Fibroblast of mammary gland (primary cell): ENCODE measurements at regions not wholly inside any gene's neighbourhood (a gene's known extent, or its start where the extent isn't known, plus 50 kb on each side); places are given as distances from the start of the nearest gene placed in this dataset.

Source experiments
- DNase-seq: peaks from one replicate; pipeline ENCODE4 v3.0.0-alpha.2; 2010; ENCODE audit warnings: low read depth
- H3K4me3 ChIP-seq: 2 replicates; pipeline ENCODE4 v1.5.1; 2011; ENCODE audit warnings: low read depth, mild to moderate bottlenecking, low read length, moderate library complexity; ENCODE audit not compliant: control insufficient read depth
- CTCF ChIP-seq: conservative IDR thresholded peaks from 2 replicates; pipeline ENCODE4 v1.5.1; 2011; ENCODE audit warnings: low read depth, low read length, inconsistent platforms; ENCODE audit not compliant: control insufficient read depth, insufficient read depth

DNA sequence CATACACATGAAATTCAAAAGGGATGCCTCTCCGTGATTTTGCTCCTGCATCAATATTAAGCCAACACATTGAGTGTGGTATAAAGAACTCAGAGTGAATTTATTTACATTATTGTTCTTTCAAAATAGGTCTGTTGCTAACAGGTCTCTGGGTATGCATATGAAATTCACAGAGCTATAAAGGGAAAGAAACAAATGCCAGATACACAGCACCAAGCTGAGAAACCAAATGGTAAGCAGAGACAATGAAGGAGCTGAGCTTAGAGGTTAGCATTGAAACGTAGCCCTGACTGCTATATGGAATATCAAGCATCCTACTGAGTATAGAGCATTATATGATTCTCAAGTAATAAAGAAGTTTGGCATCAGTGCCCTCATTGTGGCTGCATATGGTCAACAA is 712.9 kb downstream of the NSUN3 start:
- no peak for TF ChIP-seq CTCF
- no peak for DNase-seq
- no peak overlapping the region for H3K4me3 ChIP-seq

- H3K4me3 ChIP-seq, result no peak overlapping the region
- no peak for TF ChIP-seq CTCF
- DNase-seq, result no peak
Observed at GRCh38 chr3:94776401-94776915, 713.6 kb downstream of the NSUN3 start.

- H3K4me3 ChIP-seq, result no peak overlapping the region
- no peak for TF ChIP-seq CTCF
- DNase-seq, result no peak
Observed at GRCh38 chr3:94778289-94778688, 715.4 kb downstream of the NSUN3 start.

- no peak for TF ChIP-seq CTCF
- no peak for DNase-seq
- H3K4me3 ChIP-seq, result no peak overlapping the region
Observed at GRCh38 chr3:94778814-94779494, 716.1 kb downstream of the NSUN3 start.

GRCh38 chr3:94779699-94780098 is 716.8 kb downstream of the NSUN3 start:
- H3K4me3 ChIP-seq, result no peak overlapping the region
- no peak for TF ChIP-seq CTCF
- DNase-seq, result no peak

GRCh38 chr3:94784274-94784673 is 721.4 kb downstream of the NSUN3 start:
- no peak overlapping the region for H3K4me3 ChIP-seq
- TF ChIP-seq CTCF, result no peak
- no peak for DNase-seq

DNA sequence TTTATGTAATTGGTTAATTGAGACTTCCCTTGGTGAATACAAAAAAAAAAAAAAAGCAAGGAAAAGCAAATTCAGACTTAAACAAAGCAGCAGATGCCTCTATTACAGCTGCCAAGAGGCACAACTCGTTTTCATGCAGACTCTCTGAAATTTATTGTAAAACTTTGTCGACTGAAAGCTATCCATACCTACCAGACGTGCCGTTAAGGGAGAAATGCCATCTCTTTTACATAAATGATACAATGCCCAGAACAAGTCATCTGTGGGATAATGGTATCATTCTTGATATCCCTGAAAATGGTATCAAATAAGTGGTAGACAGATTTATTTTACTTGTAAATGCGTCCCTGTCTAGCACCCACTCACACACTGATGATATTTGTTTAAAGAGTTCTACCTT is 724.2 kb downstream of the NSUN3 start:
- no peak for DNase-seq
- TF ChIP-seq CTCF, result no peak
- no peak overlapping the region for H3K4me3 ChIP-seq
